Embryonic facial prominence (tissue), 1 donor: ENCODE measurements at regions not wholly inside any gene's neighbourhood (a gene's known extent, or its start where the extent isn't known, plus 50 kb on each side); places are given as distances from the start of the nearest gene placed in this dataset.
"Not testable (repeated sequence)": the region's sequence is repeated elsewhere in the genome, so short reads cannot be mapped to it uniquely, and the experiment has no call there.

Experiments
- DNase-seq: peaks from one replicate; pipeline ENCODE4 v3.0.0-alpha.2; 2016; ENCODE audit errors: extremely low spot score

DNA sequence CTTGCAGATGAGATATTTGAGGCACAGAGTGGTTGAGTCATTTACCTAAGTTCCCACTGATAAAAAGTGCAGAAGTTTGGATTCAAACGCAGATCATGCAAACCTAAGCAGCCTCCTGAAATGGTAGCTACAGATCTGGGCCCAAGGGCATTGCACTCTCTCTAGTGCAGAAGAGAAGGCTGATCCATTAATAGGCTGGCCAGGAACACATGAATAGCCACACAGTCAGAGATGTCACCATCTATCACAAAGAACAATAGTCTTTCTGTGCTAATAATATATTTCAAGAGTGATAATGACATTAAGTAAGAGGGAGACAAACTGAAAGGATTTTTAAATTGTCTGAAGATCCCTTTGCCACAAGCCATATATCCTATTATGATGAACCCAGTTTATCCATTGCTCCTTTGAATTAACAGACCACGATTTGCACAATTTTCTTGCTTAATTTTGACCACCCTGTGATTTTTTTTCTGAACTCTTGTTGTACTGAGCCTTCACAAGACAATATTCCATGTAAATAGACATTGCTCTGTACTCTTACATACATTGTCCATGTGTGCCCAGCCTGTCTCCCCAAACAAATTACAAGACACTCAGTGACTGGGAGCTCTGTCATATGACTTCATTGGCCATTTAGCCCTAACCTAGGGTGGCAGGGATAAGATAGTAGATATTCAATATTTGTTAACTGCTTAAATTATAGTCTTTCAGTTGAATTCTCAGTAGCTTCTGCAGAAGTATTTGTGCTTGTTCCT, 112.4 kb upstream of the RBPJ start:
- DNase-seq, result no peak

DNA sequence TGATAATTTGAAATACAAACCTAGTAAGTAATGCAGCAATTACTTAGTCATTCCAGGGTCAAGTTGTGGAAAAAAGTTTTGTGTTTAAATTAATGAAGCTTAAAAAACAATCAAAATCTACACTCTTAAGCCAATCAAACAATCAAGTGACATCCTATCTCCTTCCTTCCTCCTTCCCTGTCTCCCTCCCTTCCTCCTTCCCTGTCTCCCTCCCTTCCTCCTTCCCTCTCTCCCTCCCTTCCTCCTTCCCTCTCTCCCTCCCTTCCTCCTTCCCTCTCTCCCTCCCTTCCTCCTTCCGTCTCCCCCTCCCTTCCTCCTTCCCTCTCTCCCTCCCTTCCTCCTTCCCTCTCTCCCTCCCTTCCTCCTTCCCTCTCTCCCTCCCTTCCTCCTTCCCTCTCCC, 111.4 kb upstream of the RBPJ start:
- DNase-seq, result not testable (repeated sequence)

DNA sequence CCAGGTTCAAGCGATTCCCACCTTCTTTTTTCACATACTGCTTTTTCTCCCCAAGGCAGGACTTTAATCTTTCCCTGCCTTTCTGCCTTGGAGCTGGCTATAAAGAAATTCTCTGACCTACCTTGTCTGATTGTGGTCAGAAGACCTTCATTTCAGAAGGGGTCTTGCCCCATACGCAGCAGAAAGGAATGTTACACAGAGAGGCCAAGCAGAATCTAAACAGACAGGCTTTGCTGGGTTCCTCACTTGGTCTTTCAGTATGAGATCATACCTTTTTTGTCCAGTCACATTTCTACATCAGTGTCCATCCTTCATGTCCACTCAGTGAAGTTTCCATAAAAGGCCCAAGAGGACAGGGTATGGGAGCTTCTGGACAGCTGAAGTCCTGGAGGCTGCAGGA, 108.3 kb upstream of the RBPJ start:
- no peak for DNase-seq

DNA sequence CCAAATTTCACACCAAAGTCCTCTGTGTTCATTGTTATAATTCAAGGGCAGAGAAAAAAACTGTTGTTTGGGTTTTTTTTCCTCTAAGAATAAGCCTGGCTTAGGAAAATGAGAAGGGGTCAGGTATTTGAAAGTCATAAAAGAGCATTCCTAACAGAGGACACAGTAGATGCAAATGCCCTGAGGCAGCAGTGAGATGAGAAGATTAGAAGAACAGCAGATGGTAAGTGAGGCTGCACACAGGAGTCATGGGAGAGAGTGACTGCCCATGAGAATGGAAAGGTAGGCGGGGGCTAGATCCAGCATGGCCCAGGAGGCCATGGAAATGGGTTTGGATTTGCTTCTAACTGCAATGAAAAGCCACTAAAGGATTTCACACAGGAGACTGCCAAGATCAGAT, 107.5 kb upstream of the RBPJ start:
- no peak for DNase-seq

DNA sequence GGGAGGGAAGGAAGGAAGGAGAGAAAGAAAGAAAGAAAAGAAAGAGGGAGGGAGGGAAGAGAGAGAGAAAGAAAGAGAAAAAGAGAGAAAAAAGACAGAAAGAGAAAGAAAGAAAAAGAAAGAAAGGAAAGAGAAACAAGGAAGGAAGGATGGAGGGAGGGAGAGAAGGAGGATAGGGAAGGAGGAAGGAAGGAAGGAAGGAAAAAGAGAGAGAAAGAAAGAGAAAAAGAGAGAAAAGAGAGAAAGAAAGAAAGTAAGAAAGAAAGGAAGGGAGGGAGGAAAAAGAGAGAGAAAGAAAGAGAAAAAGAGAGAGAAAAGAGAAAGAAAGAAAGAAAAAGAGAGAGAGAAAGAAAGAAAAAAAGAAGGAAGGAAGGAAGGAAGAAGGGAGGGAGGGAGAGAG, 105.8 kb upstream of the RBPJ start:
- no peak for DNase-seq

GRCh38 chr4:26215725-26216124, 105.1 kb upstream of the RBPJ start:
- DNase-seq, result no peak

GRCh38 chr4:26217481-26217880, 103.3 kb upstream of the RBPJ start:
- no peak for DNase-seq

DNA sequence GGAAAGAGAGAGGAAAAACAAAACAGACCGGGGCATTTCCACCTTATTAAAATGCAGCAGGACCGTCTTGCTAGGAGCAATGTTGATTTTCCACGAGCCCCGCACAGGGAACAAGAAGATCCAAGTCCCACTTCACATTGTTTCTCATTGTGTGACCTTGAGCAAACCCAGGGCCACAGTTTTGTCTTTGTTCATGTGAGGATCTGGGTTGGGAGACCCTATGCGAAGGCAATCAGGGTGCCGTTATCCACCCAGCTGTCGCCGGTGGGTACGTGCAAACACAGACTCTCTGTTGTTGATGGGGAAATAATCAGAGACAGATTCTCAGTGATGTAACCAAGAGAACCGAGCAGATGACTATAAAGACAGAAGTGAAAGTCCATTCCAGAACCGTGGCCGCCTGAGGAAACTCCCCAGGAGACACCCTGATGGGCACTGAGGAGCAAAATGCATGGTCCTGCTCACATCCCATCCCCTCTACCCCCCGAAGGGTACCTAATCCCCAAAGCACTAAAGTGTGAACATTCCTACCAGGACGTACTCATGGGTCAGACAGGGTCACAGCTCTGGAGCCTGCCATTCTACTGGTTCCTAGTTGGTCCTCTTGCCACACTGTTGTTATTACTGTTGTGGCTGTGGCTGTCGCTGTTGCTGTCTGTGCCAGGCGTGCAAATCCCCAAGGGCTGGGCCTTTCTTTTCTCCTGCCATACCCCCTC, 102.7 kb upstream of the RBPJ start:
- no peak for DNase-seq

GRCh38 chr4:26218677-26219605, 101.9 kb upstream of the RBPJ start:
- DNase-seq, result no peak

- DNase-seq, result no peak
Observed at GRCh38 chr4:26220696-26221095, 100.1 kb upstream of the RBPJ start.

GRCh38 chr4:26223155-26223554, 97.7 kb upstream of the RBPJ start:
- DNase-seq, result no peak

- no peak for DNase-seq
Observed at GRCh38 chr4:26226629-26227376, 94.0 kb upstream of the RBPJ start.

DNA sequence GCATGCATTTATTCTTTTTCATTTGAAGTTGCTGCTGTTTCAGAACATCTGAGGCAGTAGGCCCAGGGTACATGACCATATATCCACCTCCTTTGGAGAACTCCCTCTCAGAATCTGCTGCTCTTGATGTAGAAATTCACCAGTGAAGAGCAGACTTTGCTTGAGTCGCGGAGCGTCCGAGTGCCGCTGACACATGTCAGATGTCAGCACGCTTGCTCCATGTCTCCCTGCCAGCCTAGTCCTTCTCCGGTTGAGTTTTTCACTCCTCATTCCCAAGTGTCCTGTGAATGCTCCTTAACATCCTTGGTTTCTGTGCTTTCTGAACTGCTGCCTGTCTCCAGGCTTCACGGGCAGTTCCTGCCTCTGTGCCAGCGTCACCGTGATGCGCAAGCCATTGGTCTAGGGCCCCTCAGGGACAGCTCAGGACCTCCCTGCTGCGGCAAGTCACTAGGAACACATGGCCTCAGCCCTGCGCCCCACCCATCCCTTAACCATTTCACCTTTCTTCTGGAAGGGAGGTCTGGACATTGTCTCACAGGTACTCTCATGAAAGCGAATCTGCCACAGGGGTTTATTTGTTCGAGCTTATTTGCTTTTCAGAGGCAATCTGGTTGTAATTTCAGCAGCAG, 93.1 kb upstream of the RBPJ start:
- DNase-seq, result no peak

DNA sequence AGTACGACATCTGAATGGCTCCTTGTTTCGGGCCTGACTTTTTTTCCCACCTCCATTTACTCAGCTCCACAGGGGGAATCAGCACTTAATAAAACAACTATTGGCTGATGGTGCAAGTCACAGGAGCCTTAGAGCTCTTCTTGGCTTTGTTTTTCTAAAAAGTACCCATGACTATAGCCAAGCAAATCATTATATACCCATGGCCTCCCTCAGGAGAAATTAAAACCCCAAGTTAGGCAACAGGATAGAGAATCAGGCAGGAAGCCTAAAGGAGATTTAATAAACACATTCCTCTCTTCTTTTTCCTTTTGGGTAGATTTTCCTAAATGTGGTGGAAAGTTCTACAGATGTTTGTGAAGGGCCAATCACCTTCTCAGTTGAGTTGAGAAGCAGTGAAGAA, 91.9 kb upstream of the RBPJ start:
- no peak for DNase-seq

DNA sequence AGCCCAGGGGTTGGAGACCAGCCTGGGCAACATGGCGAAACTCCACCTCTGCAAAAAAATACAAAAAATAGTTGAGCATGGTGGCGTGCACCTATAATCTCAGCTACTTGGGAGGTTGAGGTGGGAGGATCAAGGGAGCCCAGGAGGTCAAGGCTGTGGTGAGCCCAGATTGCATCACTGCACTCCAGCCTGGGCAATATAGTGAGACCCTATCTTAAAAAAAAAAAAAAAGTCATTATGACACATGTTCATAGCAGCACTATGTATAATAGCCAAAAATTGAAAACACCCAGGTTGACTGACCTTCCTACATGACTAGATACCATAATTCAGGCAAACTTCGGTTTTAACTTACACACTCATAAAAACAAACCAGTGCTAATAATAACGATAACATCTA, 90.8 kb upstream of the RBPJ start:
- DNase-seq, result no peak

GRCh38 chr4:26233350-26233749, 87.5 kb upstream of the RBPJ start:
- no peak for DNase-seq

- no peak for DNase-seq
Observed at GRCh38 chr4:26235500-26235899, 85.3 kb upstream of the RBPJ start.

- no peak for DNase-seq
Observed at GRCh38 chr4:26237916-26238315, 82.9 kb upstream of the RBPJ start.

GRCh38 chr4:26238426-26238777, 82.4 kb upstream of the RBPJ start:
- DNase-seq, result no peak

GRCh38 chr4:26238778-26239679, 81.8 kb upstream of the RBPJ start:
- DNase-seq, result no peak
